PC-3 (cell line): ENCODE measurements at regions not wholly inside any gene's neighbourhood (a gene's known extent, or its start where the extent isn't known, plus 50 kb on each side); places are given as distances from the start of the nearest gene placed in this dataset.

Experiments used
- ATAC-seq: fragments of 200-7000 bp; cut with Tn5 transposase; 2 replicates; pipeline ENCODE4 v1.9.1; 2020; ENCODE audit warnings: mild to moderate bottlenecking, moderate library complexity
- BruUV-seq: library from RNA; stranded (reverse); fragments of 400-500 nt; replicated peaks from 2 replicates; lab custom pipeline; 2021; lab: Mats Ljungman, UMichigan
- CTCF ChIA-PET: fragments of 300-600 bp; sonication (Branson Sonifier 250); formaldehyde crosslinking; loops from one replicate; lab custom pipeline; 2022; ENCODE audit warnings: antibody characterized with exemption; lab: Charles Lee
- POLR2A ChIA-PET: fragments of 300-600 bp; sonication (Branson Sonifier 250); formaldehyde crosslinking; loops from one replicate; lab custom pipeline; 2022; ENCODE audit warnings: antibody characterized with exemption; ENCODE audit not compliant: unreplicated experiment; lab: Charles Lee
- DNase-seq: peaks from one replicate; pipeline ENCODE4 v3.0.0-alpha.2; 2015
- H2AFZ ChIP-seq: fragments of 300-600 bp; sonication (generic); 2 replicates; pipeline ENCODE4 v1.6.0; 2016; ENCODE audit warnings: antibody characterized with exemption, low read length
- H3F3A ChIP-seq: fragments of 300-600 bp; sonication (generic); one replicate; pipeline ENCODE4 v1.6.0; 2017; ENCODE audit warnings: antibody characterized with exemption, low read length, control low read depth, mild to moderate bottlenecking; ENCODE audit not compliant: unreplicated experiment
- H3K27ac ChIP-seq: fragments of 300-600 bp; sonication (generic); 2 replicates; pipeline ENCODE4 v1.5.1; 2016; ENCODE audit warnings: mild to moderate bottlenecking, low read length
- H3K27me3 ChIP-seq: fragments of 300-600 bp; sonication (generic); 2 replicates; pipeline ENCODE4 v1.6.1; 2016; ENCODE audit warnings: low read length, mixed read lengths
- H3K36me3 ChIP-seq: fragments of 300-600 bp; sonication (generic); 2 replicates; pipeline ENCODE4 v1.6.1; 2016; ENCODE audit warnings: low read depth, mixed run types, low read length, mixed read lengths
- H3K4me1 ChIP-seq: fragments of 300-600 bp; sonication (generic); 2 replicates; pipeline ENCODE4 v1.5.1; 2016; ENCODE audit warnings: low read length; ENCODE audit not compliant: insufficient read depth
- H3K4me2 ChIP-seq: fragments of 300-600 bp; sonication (generic); 2 replicates; pipeline ENCODE4 v1.6.0; 2016; ENCODE audit warnings: low read length
- H3K4me3 ChIP-seq: fragments of 300-600 bp; sonication (generic); 2 replicates; pipeline ENCODE4 v1.5.1; 2016; ENCODE audit warnings: mild to moderate bottlenecking, low read length, mixed read lengths
- H3K79me2 ChIP-seq: fragments of 300-600 bp; sonication (generic); 2 replicates; pipeline ENCODE4 v1.6.1; 2017; ENCODE audit warnings: low read length, mixed read lengths
- H3K9ac ChIP-seq: fragments of 300-600 bp; sonication (generic); 2 replicates; pipeline ENCODE4 v1.6.0; 2016; ENCODE audit warnings: mild to moderate bottlenecking, low read length
- H3K9me2 ChIP-seq: fragments of 300-600 bp; sonication (generic); replicated peaks from 2 replicates; pipeline ENCODE4 v1.6.1; 2016; ENCODE audit warnings: mixed run types, low read length, mixed read lengths
- H3K9me3 ChIP-seq: fragments of 300-600 bp; sonication (generic); 2 replicates; pipeline ENCODE4 v1.6.1; 2016; ENCODE audit warnings: low read length, mixed read lengths
- H4K20me1 ChIP-seq: fragments of 300-600 bp; sonication (generic); 2 replicates; pipeline ENCODE4 v1.6.1; 2016; ENCODE audit warnings: low read length, mixed read lengths
- EZH2 ChIP-seq: fragments of 300-600 bp; sonication (generic); IDR thresholded peaks from one replicate; pipeline ENCODE4 v1.6.1; 2017; ENCODE audit warnings: antibody characterized with exemption, mild to moderate bottlenecking, low read length; ENCODE audit not compliant: unreplicated experiment
- EZH2phosphoT487 ChIP-seq: fragments of 300-600 bp; sonication (generic); IDR thresholded peaks from 2 replicates; pipeline ENCODE4 v1.6.1; 2018; ENCODE audit warnings: mild to moderate bottlenecking, antibody characterized with exemption, low read length, borderline replicate concordance
- intact Hi-C: fragments of 100-400 bp; cut with micrococcal nuclease; formaldehyde crosslinking; loops from 2 replicates; pipeline ENCODE4 v1.9.0; 2023
- TF ChIP-seq, protein P1 (sequence below): fragments of 300-600 bp; sonication (generic); conservative IDR thresholded peaks from 2 replicates; pipeline ENCODE4 v1.5.1; 2017; ENCODE audit warnings: antibody characterized with exemption, low read depth, mild to moderate bottlenecking, low read length

DNA sequence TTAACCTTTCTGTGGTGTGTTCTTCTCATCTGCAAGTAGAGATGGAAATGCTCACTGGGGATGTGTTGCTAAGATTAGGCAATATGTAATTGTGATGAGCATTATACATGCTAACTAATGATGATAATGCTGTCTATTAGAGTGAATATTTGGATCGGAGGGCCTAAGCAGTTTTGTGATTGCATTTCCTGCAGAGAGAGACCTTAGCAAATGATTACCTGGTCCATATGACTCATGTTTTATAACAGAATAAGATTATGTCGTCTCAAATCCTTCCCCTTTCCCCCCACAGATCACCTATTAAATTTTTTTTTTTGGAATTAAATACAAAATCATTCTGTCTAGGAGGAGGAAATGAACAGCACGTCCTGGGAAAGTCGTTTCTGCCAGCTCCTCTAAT, 82.7 kb downstream of the IZUMO3 start:
- Histone ChIP-seq H3K79me2 (no peaks in the 10 kb centered on the region), H3K4me2 (no peak overlapping the region), H3K9me2 (no peaks in the 10 kb centered on the region), H3K4me3 (no peak overlapping the region), H3K9ac (no peak overlapping the region), H3F3A (no peaks in the 10 kb centered on the region), H4K20me1 (no peaks in the 10 kb centered on the region), H3K9me3 (no peaks in the 10 kb centered on the region), H3K27me3 (no peaks in the 10 kb centered on the region), H3K27ac (no peak overlapping the region), H2AFZ (no peak overlapping the region), H3K36me3 (no peaks in the 10 kb centered on the region), H3K4me1 (no peaks in the 10 kb centered on the region)
- POLR2A ChIA-PET, result no interaction called here
- intact Hi-C loops, result no loop called here
- ATAC-seq (no peak), DNase-seq (no peak)
- no TSS peak for BruUV-seq
- CTCF ChIA-PET, result no interaction called here
- no peak for TF ChIP-seq EZH2
- TF ChIP-seq, protein P1, sequence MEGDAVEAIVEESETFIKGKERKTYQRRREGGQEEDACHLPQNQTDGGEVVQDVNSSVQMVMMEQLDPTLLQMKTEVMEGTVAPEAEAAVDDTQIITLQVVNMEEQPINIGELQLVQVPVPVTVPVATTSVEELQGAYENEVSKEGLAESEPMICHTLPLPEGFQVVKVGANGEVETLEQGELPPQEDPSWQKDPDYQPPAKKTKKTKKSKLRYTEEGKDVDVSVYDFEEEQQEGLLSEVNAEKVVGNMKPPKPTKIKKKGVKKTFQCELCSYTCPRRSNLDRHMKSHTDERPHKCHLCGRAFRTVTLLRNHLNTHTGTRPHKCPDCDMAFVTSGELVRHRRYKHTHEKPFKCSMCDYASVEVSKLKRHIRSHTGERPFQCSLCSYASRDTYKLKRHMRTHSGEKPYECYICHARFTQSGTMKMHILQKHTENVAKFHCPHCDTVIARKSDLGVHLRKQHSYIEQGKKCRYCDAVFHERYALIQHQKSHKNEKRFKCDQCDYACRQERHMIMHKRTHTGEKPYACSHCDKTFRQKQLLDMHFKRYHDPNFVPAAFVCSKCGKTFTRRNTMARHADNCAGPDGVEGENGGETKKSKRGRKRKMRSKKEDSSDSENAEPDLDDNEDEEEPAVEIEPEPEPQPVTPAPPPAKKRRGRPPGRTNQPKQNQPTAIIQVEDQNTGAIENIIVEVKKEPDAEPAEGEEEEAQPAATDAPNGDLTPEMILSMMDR, result no peak
- TF ChIP-seq EZH2phosphoT487, result no peak

DNA sequence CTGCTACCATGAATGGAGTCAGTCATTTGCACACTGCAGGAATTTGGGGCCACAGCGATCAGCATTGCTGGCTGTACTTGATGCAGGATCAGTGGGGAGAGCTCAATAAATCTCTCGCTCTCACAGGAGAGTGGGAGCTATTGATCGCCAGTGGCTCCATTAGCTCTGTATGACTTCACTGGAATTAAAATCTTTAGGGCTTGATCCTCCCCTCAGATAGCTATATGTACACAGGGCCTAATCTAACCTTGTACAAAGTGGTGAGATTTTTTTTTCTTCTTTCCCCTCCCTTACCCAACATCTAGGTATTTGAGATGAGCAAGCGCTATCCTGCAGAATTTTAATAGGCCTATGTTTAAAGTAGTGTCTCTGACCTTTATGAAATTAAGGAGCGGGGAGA, 84.9 kb downstream of the IZUMO3 start:
- DNase-seq (no peak), ATAC-seq (no peak)
- Histone ChIP-seq H3K79me2 (no peaks in the 10 kb centered on the region), H3K9me2 (no peaks in the 10 kb centered on the region), H4K20me1 (no peaks in the 10 kb centered on the region), H2AFZ (no peak overlapping the region), H3K4me2 (no peak overlapping the region), H3K4me3 (no peak overlapping the region), H3K9me3 (no peaks in the 10 kb centered on the region), H3K27ac (no peak overlapping the region), H3K9ac (no peak overlapping the region), H3K36me3 (no peaks in the 10 kb centered on the region), H3K27me3 (no peaks in the 10 kb centered on the region), H3F3A (no peaks in the 10 kb centered on the region), H3K4me1 (no peaks in the 10 kb centered on the region)
- intact Hi-C loops, result no loop called here
- no peak for TF ChIP-seq EZH2
- TF ChIP-seq, protein P1, result no peak
- TF ChIP-seq EZH2phosphoT487, result no peak
- no TSS peak for BruUV-seq
- ChIA-PET CTCF (no interaction called here), POLR2A (interaction anchor here (0.7 kb wide), 1 partner anchor 1491 kb away, joined by 3 read pairs; no protein-coding TSS in a partner anchor)

DNA sequence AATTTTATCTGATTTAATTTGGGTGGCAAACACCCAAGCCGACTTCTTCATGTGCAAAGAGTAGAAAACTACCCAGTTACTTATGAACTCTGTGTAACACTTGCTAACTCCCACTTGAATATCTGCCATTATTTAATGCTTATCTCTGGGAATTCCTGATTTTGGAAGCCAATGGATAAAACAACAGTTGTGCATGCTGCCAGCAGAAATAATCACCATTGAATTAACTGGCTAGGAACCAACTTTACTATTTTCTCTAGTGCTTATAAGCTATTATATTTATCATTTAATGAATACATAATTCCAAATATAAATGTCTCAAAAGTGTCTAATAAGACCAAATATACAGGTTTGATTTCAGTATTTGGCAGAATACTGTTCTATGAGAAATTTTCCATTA, 85.7 kb downstream of the IZUMO3 start:
- intact Hi-C loops, result no loop called here
- Histone ChIP-seq H2AFZ (no peak overlapping the region), H3K9ac (no peak overlapping the region), H3K9me3 (no peaks in the 10 kb centered on the region), H3K9me2 (no peaks in the 10 kb centered on the region), H3K4me1 (no peaks in the 10 kb centered on the region), H3K79me2 (no peaks in the 10 kb centered on the region), H3F3A (no peaks in the 10 kb centered on the region), H3K36me3 (no peaks in the 10 kb centered on the region), H3K27me3 (no peaks in the 10 kb centered on the region), H3K4me2 (no peak overlapping the region), H4K20me1 (no peaks in the 10 kb centered on the region), H3K4me3 (no peak overlapping the region), H3K27ac (no peak overlapping the region)
- no TSS peak for BruUV-seq
- no peak for DNase-seq
- ChIA-PET CTCF (no interaction called here), POLR2A (interaction anchor here (0.7 kb wide), 1 partner anchor 1490 kb away, joined by 3 read pairs; no protein-coding TSS in a partner anchor)
- no peak for ATAC-seq
- TF ChIP-seq EZH2, result no peak
- no peak for TF ChIP-seq EZH2phosphoT487
- TF ChIP-seq, protein P1, result no peak
